ENCODE measurements at regions not wholly inside any gene's neighbourhood (a gene's known extent, or its start where the extent isn't known, plus 50 kb on each side); places are given as distances from the start of the nearest gene placed in this dataset.

GRCh38 chr14:48616931-48617330, 941.5 kb upstream of the MDGA2 start:
- 58% methylated on average over 2 of the region's 6 CpGs for WGBS (ENCODE audit: insufficient coverage)
- no peaks in the 10 kb centered on the region for H3K36me3 ChIP-seq (replicated peaks in 1 of 2; ENCODE audit: control insufficient read depth in 1 of 2, insufficient read depth in 2 of 2, low read length in 2 of 2)
- H3K79me2 ChIP-seq (ENCODE audit: insufficient read depth, low read length) = no peaks in the 10 kb centered on the region
- peaks cover 3 to 5% of the 10 kb centered on the region in 2 donors for H3K9me3 ChIP-seq (replicated peaks in 1 of 2; ENCODE audit: control insufficient read depth in 1 of 2, insufficient read depth in 1 of 2, low read length in 2 of 2)
- no peak overlapping the region for H3K4me2 ChIP-seq (replicated peaks; ENCODE audit: extremely low read depth, low read length, poor library complexity, severe bottlenecking)
- H4K20me1 ChIP-seq (ENCODE audit: insufficient read depth, low read length) = no peaks in the 10 kb centered on the region
- TF ChIP-seq CTCF (IDR thresholded peaks at IDR 0.05) = no peak
- H2AFZ ChIP-seq (ENCODE audit: insufficient read depth, low read depth, low read length, poor library complexity, severe bottlenecking) = no peak overlapping the region
- no peak overlapping the region for H3K9ac ChIP-seq (ENCODE audit: insufficient read depth, low read length, poor library complexity, severe bottlenecking)
- intact Hi-C loops (cut with micrococcal nuclease) = no loop called here
- H3K4me3 ChIP-seq (replicated peaks in 1 of 3; ENCODE audit: low read depth in 2 of 3, low read length in 3 of 3) = no peak overlapping the region
- no peaks in the 10 kb centered on the region for H3K4me1 Mint-ChIP-seq
- H3K4me3 Mint-ChIP-seq = no peak overlapping the region
- H3K27me3 Mint-ChIP-seq (ENCODE audit: low read depth in 3 of 3) = no peaks in the 10 kb centered on the region
- DNase-seq = no peak
- H3K4me1 ChIP-seq (ENCODE audit: control insufficient read depth in 1 of 2, insufficient read depth in 2 of 2, low read length in 2 of 2) = no peaks in the 10 kb centered on the region
- H3K36me3 Mint-ChIP-seq = no peaks in the 10 kb centered on the region
- peaks cover 0 to 5% (median 1%) of the 10 kb centered on the region in 7 donors for H3K9me3 Mint-ChIP-seq
- no peak overlapping the region for H3K27ac ChIP-seq (ENCODE audit: low read depth in 1 of 2, low read length in 2 of 2)
- no peaks in the 10 kb centered on the region for H3K27me3 ChIP-seq (ENCODE audit: control insufficient read depth in 2 of 2, insufficient read depth in 2 of 2, low read length in 2 of 2)
- no peak overlapping the region for H3K27ac Mint-ChIP-seq

- Histone ChIP-seq H3K4me1 (ENCODE audit: control insufficient read depth in 1 of 2, insufficient read depth in 2 of 2, low read length in 2 of 2) (no peaks in the 10 kb centered on the region), H3K27me3 (ENCODE audit: control insufficient read depth in 2 of 2, insufficient read depth in 2 of 2, low read length in 2 of 2) (no peaks in the 10 kb centered on the region), H3K9ac (ENCODE audit: insufficient read depth, low read length, poor library complexity, severe bottlenecking) (no peak overlapping the region), H3K36me3 (replicated peaks in 1 of 2; ENCODE audit: control insufficient read depth in 1 of 2, insufficient read depth in 2 of 2, low read length in 2 of 2) (no peaks in the 10 kb centered on the region), H3K4me3 (replicated peaks in 1 of 3; ENCODE audit: low read depth in 2 of 3, low read length in 3 of 3) (no peak overlapping the region), H3K4me2 (replicated peaks; ENCODE audit: extremely low read depth, low read length, poor library complexity, severe bottlenecking) (no peak overlapping the region), H3K79me2 (ENCODE audit: insufficient read depth, low read length) (no peaks in the 10 kb centered on the region), H2AFZ (ENCODE audit: insufficient read depth, low read depth, low read length, poor library complexity, severe bottlenecking) (no peak overlapping the region), H3K27ac (ENCODE audit: low read depth in 1 of 2, low read length in 2 of 2) (no peak overlapping the region), H3K9me3 (replicated peaks in 1 of 2; ENCODE audit: control insufficient read depth in 1 of 2, insufficient read depth in 1 of 2, low read length in 2 of 2) (peaks cover 3 to 5% of the 10 kb centered on the region in 2 donors), H4K20me1 (ENCODE audit: insufficient read depth, low read length) (no peaks in the 10 kb centered on the region)
- Mint-ChIP-seq H3K27ac (no peak overlapping the region), H3K4me1 (no peaks in the 10 kb centered on the region), H3K4me3 (no peak overlapping the region), H3K36me3 (no peaks in the 10 kb centered on the region), H3K9me3 (peaks cover 0 to 6% (median 4%) of the 10 kb centered on the region in 7 donors), H3K27me3 (ENCODE audit: low read depth in 3 of 3) (no peaks in the 10 kb centered on the region)
- DNase-seq = no peak
- TF ChIP-seq CTCF (IDR thresholded peaks at IDR 0.05) = no peak
- intact Hi-C loops (cut with micrococcal nuclease) = no loop called here
- WGBS (ENCODE audit: insufficient coverage) = no CpG with 5 or more reads among the region's 1 CpG
Observed at GRCh38 chr14:48615618-48616017, 940.2 kb upstream of the MDGA2 start.
